Smooth muscle cell (in vitro differentiated cells): ENCODE measurements at regions not wholly inside any gene's neighbourhood (a gene's known extent, or its start where the extent isn't known, plus 50 kb on each side); places are given as distances from the start of the nearest gene placed in this dataset.

ENCODE experiments used
- DNase-seq: peaks from one replicate; lab custom pipeline; 2025; ENCODE audit not compliant: unreplicated experiment; lab: John Stamatoyannopoulos, UW
- H2AFZ ChIP-seq: fragments of 200-600 bp; sonication (generic); 2 replicates; pipeline ENCODE4 v1.6.0; 2016; ENCODE audit warnings: antibody characterized with exemption, low read depth, mild to moderate bottlenecking
- H3F3A ChIP-seq: fragments of 200-600 bp; sonication (generic); 2 replicates; pipeline ENCODE4 v1.6.0; 2017; ENCODE audit warnings: antibody characterized with exemption, low read depth
- H3K27ac ChIP-seq: fragments of 200-600 bp; sonication (generic); 2 replicates; pipeline ENCODE4 v1.5.1; 2016; ENCODE audit warnings: low read depth, mild to moderate bottlenecking
- H3K27me3 ChIP-seq: fragments of 200-600 bp; sonication (generic); 2 replicates; pipeline ENCODE4 v1.6.1; 2016; ENCODE audit warnings: low read depth, mild to moderate bottlenecking
- H3K36me3 ChIP-seq: fragments of 200-600 bp; sonication (generic); 2 replicates; pipeline ENCODE4 v1.5.1; 2016; ENCODE audit warnings: low read depth
- H3K4me1 ChIP-seq: fragments of 200-600 bp; sonication (generic); 2 replicates; pipeline ENCODE4 v1.5.1; 2016; ENCODE audit warnings: low read depth
- H3K4me2 ChIP-seq: fragments of 200-600 bp; sonication (generic); 2 replicates; pipeline ENCODE4 v1.6.0; 2016; ENCODE audit warnings: mild to moderate bottlenecking
- H3K4me3 ChIP-seq: fragments of 200-600 bp; sonication (generic); 2 replicates; pipeline ENCODE4 v1.5.1; 2016; ENCODE audit warnings: mild to moderate bottlenecking
- H3K79me2 ChIP-seq: fragments of 200-600 bp; sonication (generic); 2 replicates; pipeline ENCODE4 v1.6.0; 2016; ENCODE audit warnings: low read depth, mild to moderate bottlenecking
- H3K9ac ChIP-seq: fragments of 200-600 bp; sonication (generic); 2 replicates; pipeline ENCODE4 v1.6.0; 2016; ENCODE audit warnings: low read depth
- H3K9me3 ChIP-seq: fragments of 200-600 bp; sonication (generic); replicated peaks from 2 replicates; pipeline ENCODE4 v1.5.1; 2016; ENCODE audit warnings: low read depth
- H4K20me1 ChIP-seq: fragments of 200-600 bp; sonication (generic); 2 replicates; pipeline ENCODE4 v1.6.0; 2016; ENCODE audit warnings: low read depth
- CTCF ChIP-seq: fragments of 200-600 bp; sonication (generic); IDR thresholded peaks from 2 replicates; pipeline ENCODE4 v1.5.1; 2017; ENCODE audit warnings: borderline replicate concordance, mild to moderate bottlenecking, antibody characterized with exemption; ENCODE audit not compliant: insufficient read depth, poor library complexity, severe bottlenecking
- WGBS: methylation state at CpG from one replicate; pipeline ENCODE4 v1.1.7; 2016; ENCODE audit warnings: low lambda C conversion rate; 5-methylcytosine and 5-hydroxymethylcytosine counted together

GRCh38 chr10:108452533-108452932, 1288.0 kb upstream of the SORCS1 start:
- no peaks in the 10 kb centered on the region for H3K79me2 ChIP-seq

GRCh38 chr10:108450280-108450679, 1285.8 kb upstream of the SORCS1 start:
- H3K79me2 ChIP-seq = no peaks in the 10 kb centered on the region
- DNase-seq = no peak
- no peaks in the 10 kb centered on the region for H3K4me1 ChIP-seq
- H4K20me1 ChIP-seq = no peaks in the 10 kb centered on the region
- H2AFZ ChIP-seq = no peak overlapping the region
- H3K4me2 ChIP-seq = no peak overlapping the region
- H3K27ac ChIP-seq = no peak overlapping the region
- H3K4me3 ChIP-seq = no peak overlapping the region
- no peaks in the 10 kb centered on the region for H3F3A ChIP-seq
- no peak overlapping the region for H3K9ac ChIP-seq
- H3K9me3 ChIP-seq = no peaks in the 10 kb centered on the region
- no peaks in the 10 kb centered on the region for H3K36me3 ChIP-seq
- 66% methylated on average over 2 of the region's 2 CpGs for WGBS
- TF ChIP-seq CTCF = no peak
- H3K27me3 ChIP-seq = no peaks in the 10 kb centered on the region

More at GRCh38 chr10:108452533-108452932, 1288.0 kb upstream of the SORCS1 start:
- no peak for TF ChIP-seq CTCF
- no peak for DNase-seq
- WGBS = 56% methylated on average over 5 of the region's 5 CpGs
- H3K4me1 ChIP-seq = no peaks in the 10 kb centered on the region
- H3K4me2 ChIP-seq = no peak overlapping the region
- H3K4me3 ChIP-seq = no peak overlapping the region
- no peak overlapping the region for H3K27ac ChIP-seq
- no peaks in the 10 kb centered on the region for H3K36me3 ChIP-seq
- H4K20me1 ChIP-seq = no peaks in the 10 kb centered on the region
- no peaks in the 10 kb centered on the region for H3K27me3 ChIP-seq
- H3F3A ChIP-seq = no peaks in the 10 kb centered on the region
- no peak overlapping the region for H3K9ac ChIP-seq
- H2AFZ ChIP-seq = no peak overlapping the region
- no peaks in the 10 kb centered on the region for H3K9me3 ChIP-seq

- no peak overlapping the region for H3K4me3 ChIP-seq
- no peak overlapping the region for H3K4me2 ChIP-seq
- WGBS = 86% methylated on average over 3 of the region's 3 CpGs
These were observed 1281.2 kb upstream of the SORCS1 start for GRCh38 chr10:108445746-108446145.

More at GRCh38 chr10:108445746-108446145, 1281.2 kb upstream of the SORCS1 start:
- H3K9me3 ChIP-seq = no peaks in the 10 kb centered on the region
- H4K20me1 ChIP-seq = no peaks in the 10 kb centered on the region
- no peak overlapping the region for H3K27ac ChIP-seq
- no peaks in the 10 kb centered on the region for H3F3A ChIP-seq
- TF ChIP-seq CTCF = no peak
- no peak for DNase-seq
- H3K36me3 ChIP-seq = no peaks in the 10 kb centered on the region
- H2AFZ ChIP-seq = no peak overlapping the region
- H3K9ac ChIP-seq = no peak overlapping the region
- no peaks in the 10 kb centered on the region for H3K4me1 ChIP-seq
- no peaks in the 10 kb centered on the region for H3K79me2 ChIP-seq
- H3K27me3 ChIP-seq = no peaks in the 10 kb centered on the region
